ENCODE measurements at regions not wholly inside any gene's neighbourhood (a gene's known extent, or its start where the extent isn't known, plus 50 kb on each side); places are given as distances from the start of the nearest gene placed in this dataset.

DNA sequence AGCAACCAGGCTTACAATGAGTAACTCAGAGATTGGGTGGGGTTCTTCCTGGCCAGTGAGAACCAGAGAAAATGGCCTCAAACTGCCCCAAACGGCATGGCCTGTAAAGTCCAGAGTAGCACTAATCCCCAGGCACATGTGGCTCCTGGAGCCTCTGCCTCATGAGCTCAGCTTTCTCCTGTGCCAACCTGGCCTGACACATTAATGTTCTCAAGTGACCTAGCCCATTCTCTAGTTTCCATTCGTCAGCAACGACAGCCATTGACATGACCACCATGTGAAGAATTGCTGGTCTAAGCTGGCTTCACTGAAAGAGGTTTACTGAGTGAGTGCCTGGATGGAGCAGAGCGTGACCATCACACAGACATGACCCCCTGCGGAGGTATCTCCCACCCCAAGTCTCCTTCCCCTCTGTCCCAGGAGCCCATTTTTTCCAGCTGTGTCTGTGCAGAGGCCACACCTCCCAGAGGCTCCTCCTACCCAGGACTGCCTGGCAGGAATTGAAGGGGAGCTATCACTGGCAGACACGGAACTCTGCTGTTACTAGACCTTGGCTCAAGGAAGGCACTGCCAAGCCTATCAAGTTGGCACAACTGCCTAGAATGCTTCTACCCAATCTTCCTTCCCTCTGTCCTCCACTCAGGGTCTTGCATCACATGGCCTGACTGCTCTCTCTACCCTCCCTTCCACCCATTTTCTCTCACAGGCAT is 59.0 kb upstream of the BOD1 start:
- DNase-seq = no peak
- H3K9me3 ChIP-seq = no peaks in the 10 kb centered on the region
- intact Hi-C loops (cut with DNase I) = no loop called here

DNA sequence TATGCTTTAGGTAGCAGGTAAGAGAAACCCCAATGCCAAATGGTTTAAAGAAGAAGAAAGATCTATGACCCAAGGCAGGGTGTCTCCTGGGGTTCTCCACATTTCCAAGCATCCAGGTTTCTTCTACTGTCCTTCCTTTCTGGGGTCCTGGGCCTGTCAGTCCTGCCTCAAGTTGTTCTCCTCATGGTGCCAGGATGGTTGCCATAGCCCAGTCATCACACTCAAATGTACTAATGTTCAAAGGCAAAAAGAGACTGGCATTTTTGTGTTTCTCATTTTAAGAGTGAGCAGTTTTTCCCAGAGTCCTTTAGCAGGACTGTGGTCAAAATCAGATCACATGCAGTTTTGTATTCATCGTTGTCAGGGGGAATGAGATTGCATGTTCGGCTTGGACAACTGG is 59.9 kb upstream of the BOD1 start:
- no peak overlapping the region for H3K27ac ChIP-seq
- TF ChIP-seq, protein P1, sequence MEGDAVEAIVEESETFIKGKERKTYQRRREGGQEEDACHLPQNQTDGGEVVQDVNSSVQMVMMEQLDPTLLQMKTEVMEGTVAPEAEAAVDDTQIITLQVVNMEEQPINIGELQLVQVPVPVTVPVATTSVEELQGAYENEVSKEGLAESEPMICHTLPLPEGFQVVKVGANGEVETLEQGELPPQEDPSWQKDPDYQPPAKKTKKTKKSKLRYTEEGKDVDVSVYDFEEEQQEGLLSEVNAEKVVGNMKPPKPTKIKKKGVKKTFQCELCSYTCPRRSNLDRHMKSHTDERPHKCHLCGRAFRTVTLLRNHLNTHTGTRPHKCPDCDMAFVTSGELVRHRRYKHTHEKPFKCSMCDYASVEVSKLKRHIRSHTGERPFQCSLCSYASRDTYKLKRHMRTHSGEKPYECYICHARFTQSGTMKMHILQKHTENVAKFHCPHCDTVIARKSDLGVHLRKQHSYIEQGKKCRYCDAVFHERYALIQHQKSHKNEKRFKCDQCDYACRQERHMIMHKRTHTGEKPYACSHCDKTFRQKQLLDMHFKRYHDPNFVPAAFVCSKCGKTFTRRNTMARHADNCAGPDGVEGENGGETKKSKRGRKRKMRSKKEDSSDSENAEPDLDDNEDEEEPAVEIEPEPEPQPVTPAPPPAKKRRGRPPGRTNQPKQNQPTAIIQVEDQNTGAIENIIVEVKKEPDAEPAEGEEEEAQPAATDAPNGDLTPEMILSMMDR (IDR thresholded peaks at IDR 0.05) = no peak
- H3K4me3 ChIP-seq = no peak overlapping the region
- peaks cover 10% of the 10 kb centered on the region for H3K4me1 ChIP-seq
- no peaks in the 10 kb centered on the region for H3K9me3 ChIP-seq
- H3K36me3 ChIP-seq = no peaks in the 10 kb centered on the region
- DNase-seq (no peak), ATAC-seq (no peak)
- H3K27me3 ChIP-seq (ENCODE audit: low read depth) = no peaks in the 10 kb centered on the region
- intact Hi-C loops (cut with DNase I) = no loop called here

More for the DNA sequence above, 59.0 kb upstream of the BOD1 start:
- no peak overlapping the region for H3K4me3 ChIP-seq
- H3K27ac ChIP-seq = no peak overlapping the region
- TF ChIP-seq, protein P1 (IDR thresholded peaks at IDR 0.05) = no peak
- no peaks in the 10 kb centered on the region for H3K36me3 ChIP-seq
- peaks cover 16% of the 10 kb centered on the region for H3K4me1 ChIP-seq
- no peaks in the 10 kb centered on the region for H3K27me3 ChIP-seq (ENCODE audit: low read depth)
- ATAC-seq = no peak

DNA sequence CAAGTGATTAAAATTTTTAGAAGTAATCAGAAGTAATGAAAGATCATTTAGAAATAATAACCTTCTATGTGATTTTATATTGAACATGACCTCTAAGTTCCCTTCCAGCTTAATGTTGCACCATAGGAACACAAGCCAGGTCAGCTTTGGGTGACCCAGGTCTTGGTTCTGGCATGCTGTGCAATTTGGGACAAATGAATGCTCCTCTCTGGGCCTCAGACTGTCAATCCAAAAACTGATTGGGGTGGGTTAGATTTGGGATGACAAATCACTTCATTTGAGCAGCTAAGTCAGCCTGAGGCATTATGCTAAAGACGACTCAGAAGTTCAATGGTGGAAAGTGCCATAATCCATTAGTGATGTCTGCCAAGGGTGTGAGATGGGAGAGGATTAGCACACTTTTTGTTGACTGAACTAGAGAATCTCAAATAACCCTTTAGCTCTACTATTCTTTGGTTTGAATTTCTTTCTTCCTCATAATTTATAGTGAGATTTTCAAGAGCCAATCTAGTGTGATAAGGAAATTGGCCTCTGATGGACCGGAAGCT is 60.7 kb upstream of the BOD1 start:
- peaks cover 7% of the 10 kb centered on the region for H3K4me1 ChIP-seq
- H3K27ac ChIP-seq = no peak overlapping the region
- ATAC-seq (no peak), DNase-seq (no peak)
- no peak overlapping the region for H3K4me3 ChIP-seq
- intact Hi-C loops (cut with DNase I) = no loop called here
- no peaks in the 10 kb centered on the region for H3K27me3 ChIP-seq (ENCODE audit: low read depth)
- no peaks in the 10 kb centered on the region for H3K36me3 ChIP-seq
- no peaks in the 10 kb centered on the region for H3K9me3 ChIP-seq
- TF ChIP-seq, protein P1 (IDR thresholded peaks at IDR 0.05) = no peak

DNA sequence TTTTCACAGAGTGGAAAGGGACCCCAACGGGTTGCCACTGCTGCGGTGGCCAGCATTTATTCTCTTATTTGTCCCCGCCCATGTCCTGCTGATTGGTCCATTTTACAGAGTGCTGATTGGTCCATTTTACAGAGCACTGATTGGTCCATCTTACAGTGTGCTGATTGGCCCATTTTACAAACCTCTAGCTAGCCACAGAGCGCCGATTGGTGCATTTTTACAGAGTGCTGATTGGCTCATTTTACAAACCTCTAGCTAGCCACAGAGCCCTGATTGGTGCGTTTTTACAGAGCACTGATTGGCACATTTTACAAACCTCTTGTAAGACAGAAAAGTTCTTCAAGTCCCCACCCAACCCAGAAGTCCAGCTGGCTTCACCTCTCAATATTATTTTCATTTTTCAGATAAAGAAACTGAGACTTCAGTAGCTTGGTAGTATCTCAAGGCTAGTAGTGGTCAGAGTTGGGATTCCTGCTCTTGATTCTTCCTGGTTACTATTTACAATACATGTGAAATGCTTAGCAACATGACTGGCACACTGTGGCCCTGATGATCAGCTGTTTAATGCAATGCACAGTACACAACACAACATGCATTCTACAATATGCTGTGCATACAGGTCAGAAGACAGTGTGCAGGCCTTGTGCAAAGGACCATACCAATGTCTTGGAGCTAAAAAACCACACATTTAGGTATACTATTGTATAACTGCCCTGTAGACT is 63.6 kb upstream of the BOD1 start:
- Histone ChIP-seq H3K27ac (peak overlapping the region; percentile 27), H3K4me3 (no peak overlapping the region), H3K36me3 (no peaks in the 10 kb centered on the region), H3K4me1 (peaks cover 7% of the 10 kb centered on the region), H3K27me3 (ENCODE audit: low read depth) (no peaks in the 10 kb centered on the region), H3K9me3 (no peaks in the 10 kb centered on the region)
- ATAC-seq (peak; percentile 42 to 58), DNase-seq (no peak)
- TF ChIP-seq, protein P1 (IDR thresholded peaks at IDR 0.05) = no peak
- intact Hi-C loops (cut with DNase I) = no loop called here

DNA sequence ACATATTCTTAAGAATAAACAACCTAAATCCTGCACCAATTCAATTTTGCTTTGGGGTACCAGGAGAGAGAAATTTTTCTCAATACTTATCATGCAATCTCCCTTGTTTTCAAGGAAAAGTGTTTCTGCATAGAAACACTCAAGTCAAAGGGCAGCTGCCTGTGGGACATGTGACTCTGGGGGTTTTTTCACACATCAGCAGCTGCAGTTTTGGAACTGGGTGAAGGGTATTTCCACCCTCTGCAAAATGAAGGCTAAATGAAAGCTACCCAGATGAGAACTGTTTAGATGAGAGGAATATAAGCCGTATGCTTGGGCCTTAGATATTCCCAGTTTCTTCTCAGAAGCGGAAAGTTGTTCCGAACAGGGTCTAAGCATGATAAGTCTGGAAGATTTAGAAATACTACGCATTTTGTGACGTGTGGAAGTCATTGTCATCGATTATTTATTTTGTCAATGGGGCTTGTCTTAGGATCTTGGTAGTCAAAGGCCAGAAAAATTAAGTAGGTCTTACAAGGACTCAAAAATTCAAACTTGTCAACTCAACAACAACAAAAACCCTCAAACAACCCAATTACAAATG is 64.3 kb upstream of the BOD1 start:
- intact Hi-C loops (cut with DNase I) = no loop called here
- DNase-seq (no peak), ATAC-seq (no peak)
- H3K4me1 ChIP-seq = peaks cover 7% of the 10 kb centered on the region
- peak overlapping the region; percentile 27 for H3K27ac ChIP-seq
- H3K4me3 ChIP-seq = no peak overlapping the region
- H3K27me3 ChIP-seq (ENCODE audit: low read depth) = no peaks in the 10 kb centered on the region
- TF ChIP-seq, protein P1 (IDR thresholded peaks at IDR 0.05) = no peak
- H3K36me3 ChIP-seq = no peaks in the 10 kb centered on the region
- H3K9me3 ChIP-seq = no peaks in the 10 kb centered on the region
